ENCODE measurements at regions not wholly inside any gene's neighbourhood (a gene's known extent, or its start where the extent isn't known, plus 50 kb on each side); places are given as distances from the start of the nearest gene placed in this dataset.
A peak's percentile ranks its signal among the peaks of the same experiment; 100 is the strongest.

DNA sequence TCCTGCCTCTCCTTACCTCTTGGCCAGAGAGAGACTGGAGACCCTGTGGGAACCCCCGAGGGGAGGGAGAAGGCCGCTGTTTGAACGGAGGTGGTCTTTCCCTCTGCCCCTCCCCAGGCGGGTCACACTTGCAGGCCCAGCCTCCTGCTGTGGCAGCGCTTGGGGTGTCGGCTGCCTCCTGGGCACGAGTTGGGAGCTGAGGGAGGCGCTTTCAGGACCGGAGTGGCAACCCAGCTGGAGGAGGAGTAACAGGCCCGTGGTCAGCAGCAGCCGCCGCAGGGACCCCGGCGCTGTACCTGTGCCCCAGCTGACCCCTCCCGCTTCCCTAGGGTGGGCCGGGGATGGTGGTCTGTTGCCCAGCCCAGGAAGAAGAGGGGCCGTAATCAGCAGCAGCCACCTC is 278.3 kb downstream of the SEC14L1 start:
- no peak for DNase-seq (ENCODE audit: low spot score)
- in situ Hi-C loops (cut with MboI; ENCODE audit: low pct_unique_long_range_greater_than_20kb, low sequenced_read_pairs, unreplicated experiment): no loop called here
- TF ChIP-seq, protein P1, sequence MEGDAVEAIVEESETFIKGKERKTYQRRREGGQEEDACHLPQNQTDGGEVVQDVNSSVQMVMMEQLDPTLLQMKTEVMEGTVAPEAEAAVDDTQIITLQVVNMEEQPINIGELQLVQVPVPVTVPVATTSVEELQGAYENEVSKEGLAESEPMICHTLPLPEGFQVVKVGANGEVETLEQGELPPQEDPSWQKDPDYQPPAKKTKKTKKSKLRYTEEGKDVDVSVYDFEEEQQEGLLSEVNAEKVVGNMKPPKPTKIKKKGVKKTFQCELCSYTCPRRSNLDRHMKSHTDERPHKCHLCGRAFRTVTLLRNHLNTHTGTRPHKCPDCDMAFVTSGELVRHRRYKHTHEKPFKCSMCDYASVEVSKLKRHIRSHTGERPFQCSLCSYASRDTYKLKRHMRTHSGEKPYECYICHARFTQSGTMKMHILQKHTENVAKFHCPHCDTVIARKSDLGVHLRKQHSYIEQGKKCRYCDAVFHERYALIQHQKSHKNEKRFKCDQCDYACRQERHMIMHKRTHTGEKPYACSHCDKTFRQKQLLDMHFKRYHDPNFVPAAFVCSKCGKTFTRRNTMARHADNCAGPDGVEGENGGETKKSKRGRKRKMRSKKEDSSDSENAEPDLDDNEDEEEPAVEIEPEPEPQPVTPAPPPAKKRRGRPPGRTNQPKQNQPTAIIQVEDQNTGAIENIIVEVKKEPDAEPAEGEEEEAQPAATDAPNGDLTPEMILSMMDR (IDR thresholded peaks at IDR 0.05; ENCODE audit: extremely low read depth, insufficient read depth, missing control alignments): no peak

DNA sequence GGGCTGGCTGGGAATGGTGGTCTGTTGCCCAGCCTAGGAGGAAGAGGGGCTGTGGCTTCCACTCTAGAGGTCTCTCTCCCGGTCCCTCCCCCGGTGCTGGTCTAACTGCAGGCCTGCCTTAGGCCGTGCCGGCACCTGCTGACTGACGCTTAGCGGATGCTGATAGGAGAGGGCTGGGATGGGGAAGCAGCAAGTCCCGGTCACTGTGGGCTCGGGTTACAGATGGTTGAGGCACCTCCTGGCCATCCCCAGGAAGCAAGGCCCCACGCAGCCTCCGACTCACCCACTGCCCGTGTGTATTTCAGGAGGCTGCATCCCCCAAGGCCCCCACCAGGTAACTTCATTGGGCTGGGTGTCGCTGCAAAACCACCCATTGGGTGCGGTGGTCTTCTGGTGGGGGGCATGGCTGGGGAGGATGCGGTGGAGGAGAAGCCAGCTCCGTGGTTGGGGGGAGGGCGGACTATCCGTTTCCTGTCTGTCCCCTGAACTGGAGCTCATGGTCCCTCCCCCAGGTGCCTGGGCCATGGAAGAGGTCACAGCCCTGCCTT is 278.9 kb downstream of the SEC14L1 start:
- in situ Hi-C loops (cut with MboI; ENCODE audit: low pct_unique_long_range_greater_than_20kb, low sequenced_read_pairs, unreplicated experiment): loop anchor here (10.0 kb wide), 1 partner anchor 75 kb away; no protein-coding TSS in a partner anchor
- no peak for DNase-seq (ENCODE audit: low spot score)
- TF ChIP-seq, protein P1 (IDR thresholded peaks at IDR 0.05; ENCODE audit: extremely low read depth, insufficient read depth, missing control alignments): no peak

DNA sequence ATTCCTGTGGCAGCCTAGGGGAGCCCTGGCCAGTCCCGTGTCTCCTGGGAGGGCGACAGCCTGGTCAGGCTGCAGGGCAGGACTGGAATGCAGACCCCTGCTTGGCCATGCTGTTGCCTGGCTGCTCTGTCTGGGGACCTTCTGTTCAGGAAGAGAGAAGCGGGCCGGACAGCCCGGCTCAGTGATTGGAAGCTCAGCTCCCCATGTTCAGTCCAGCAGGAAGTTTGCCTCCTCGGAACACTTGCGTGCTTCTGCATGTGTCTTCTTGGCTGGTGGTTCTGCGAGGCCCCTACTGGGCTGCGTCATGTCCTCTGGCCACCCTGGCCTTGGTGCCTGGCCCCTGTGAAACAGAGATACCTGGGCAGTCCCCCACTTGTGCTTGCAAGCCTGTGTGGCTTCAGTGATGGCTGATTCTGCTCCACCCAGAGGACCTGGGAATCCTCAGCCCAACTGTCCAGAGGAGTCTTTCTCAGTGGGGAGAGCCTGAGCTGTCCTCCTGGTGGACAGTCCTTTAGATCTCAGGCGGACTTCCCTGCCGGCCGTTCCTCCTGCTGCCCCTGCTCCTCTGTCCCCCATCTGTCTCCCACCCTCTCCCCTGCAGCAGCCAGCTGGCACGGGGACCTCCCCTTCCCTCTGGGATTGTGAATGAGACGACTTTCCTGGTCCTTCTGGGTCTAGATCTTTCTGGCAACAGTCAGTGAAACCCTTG is 279.5 kb downstream of the SEC14L1 start:
- in situ Hi-C loops (cut with MboI; ENCODE audit: low pct_unique_long_range_greater_than_20kb, low sequenced_read_pairs, unreplicated experiment): loop anchor here (10.0 kb wide), 1 partner anchor 75 kb away; no protein-coding TSS in a partner anchor
- TF ChIP-seq, protein P1 (IDR thresholded peaks at IDR 0.05; ENCODE audit: extremely low read depth, insufficient read depth, missing control alignments): no peak
- no peak for DNase-seq (ENCODE audit: low spot score)

- TF ChIP-seq, protein P1 (IDR thresholded peaks at IDR 0.05; ENCODE audit: extremely low read depth, insufficient read depth, missing control alignments): no peak
- DNase-seq (ENCODE audit: low spot score): peak; percentile 73
- in situ Hi-C loops (cut with MboI; ENCODE audit: low pct_unique_long_range_greater_than_20kb, low sequenced_read_pairs, unreplicated experiment): loop anchor here (10.0 kb wide), 1 partner anchor 74 kb away; no protein-coding TSS in a partner anchor
Measured at GRCh38 chr17:77420804-77421629, 280.2 kb downstream of the SEC14L1 start.

GRCh38 chr17:77421630-77421972 is 280.8 kb downstream of the SEC14L1 start:
- in situ Hi-C loops (cut with MboI; ENCODE audit: low pct_unique_long_range_greater_than_20kb, low sequenced_read_pairs, unreplicated experiment): loop anchor here (10.0 kb wide), 1 partner anchor 73 kb away; no protein-coding TSS in a partner anchor

More at GRCh38 chr17:77421630-77421972, 280.8 kb downstream of the SEC14L1 start:
- no peak for DNase-seq (ENCODE audit: low spot score)
- TF ChIP-seq, protein P1 (IDR thresholded peaks at IDR 0.05; ENCODE audit: extremely low read depth, insufficient read depth, missing control alignments): no peak

All from GM13977 (cell line).